Aorta (tissue), 5 donors: ENCODE measurements at regions not wholly inside any gene's neighbourhood (a gene's known extent, or its start where the extent isn't known, plus 50 kb on each side); places are given as distances from the start of the nearest gene placed in this dataset.

Experiments
- ATAC-seq: fragments of 200-7000 bp; cut with Tn5 transposase; one replicate; pipeline ENCODE4 v1.9.1; 2022; ENCODE audit warnings: moderate library complexity; ENCODE audit not compliant: low FRiP score
- DNase-seq, 2 donors: peaks; one replicate each; pipeline ENCODE4 v3.0.0-alpha.2; 2020
- H3K27ac ChIP-seq, 2 donors: one replicate each; pipeline ENCODE4 v1.5.1; 2013; ENCODE audit warnings: low read length in 2 of 2, mild to moderate bottlenecking in 2 of 2, moderate library complexity in 2 of 2, control low read depth in 1 of 2, inconsistent platforms in 1 of 2, low read depth in 1 of 2
- H3K27me3 ChIP-seq, 2 donors: one replicate each; pipeline ENCODE4 v1.6.1; 2013; ENCODE audit warnings: control low read depth in 1 of 2, low read length in 1 of 2, mild to moderate bottlenecking in 1 of 2, moderate library complexity in 1 of 2; ENCODE audit not compliant: insufficient read depth in 2 of 2, control insufficient read depth in 1 of 2
- H3K36me3 ChIP-seq, 2 donors: one replicate each; pipeline ENCODE4 v1.6.1; 2013; ENCODE audit warnings: control low read depth in 1 of 2, low read length in 1 of 2, mild to moderate bottlenecking in 1 of 2; ENCODE audit not compliant: insufficient read depth in 2 of 2, control insufficient read depth in 1 of 2
- H3K4me1 ChIP-seq, 2 donors: one replicate each; pipeline ENCODE4 v1.6.1; 2013; ENCODE audit warnings: low read length in 2 of 2, control low read depth in 1 of 2, mild to moderate bottlenecking in 1 of 2, moderate library complexity in 1 of 2; ENCODE audit not compliant: insufficient read depth in 2 of 2, control insufficient read depth in 1 of 2
- H3K4me3 ChIP-seq, 2 donors: one replicate each; pipeline ENCODE4 v1.5.1; 2013; ENCODE audit warnings: low read length in 2 of 2, control low read depth in 1 of 2, mild to moderate bottlenecking in 1 of 2
- H3K9me3 ChIP-seq: one replicate; pipeline ENCODE4 v1.6.1; 2013; ENCODE audit warnings: mild to moderate bottlenecking, low read length; ENCODE audit not compliant: control insufficient read depth
- WGBS, 2 donors: extraction: QIAGEN DNeasy Blood & Tissue Kit; methylation state at CpG; one replicate each; pipeline ENCODE4 v1.1.7; 2013; 5-methylcytosine and 5-hydroxymethylcytosine counted together
- intact Hi-C, 2 donors: fragments of 100-400 bp; cut with DNase I; formaldehyde crosslinking; loops; one replicate each; pipeline versions ENCODE4 v1.14.2 to v1.15.0; 2022
- donor health status: healthy with polysubstance abuse.
- donor health status: Bipolar disorder and iron deficiency.
- donor health status: DM: no; HTN: no; CAD: no.
- donor health status: DM: no; HTN: no; CAD: no.
- donor health status: DM: yes; HTN: yes; CAD: no.

DNA sequence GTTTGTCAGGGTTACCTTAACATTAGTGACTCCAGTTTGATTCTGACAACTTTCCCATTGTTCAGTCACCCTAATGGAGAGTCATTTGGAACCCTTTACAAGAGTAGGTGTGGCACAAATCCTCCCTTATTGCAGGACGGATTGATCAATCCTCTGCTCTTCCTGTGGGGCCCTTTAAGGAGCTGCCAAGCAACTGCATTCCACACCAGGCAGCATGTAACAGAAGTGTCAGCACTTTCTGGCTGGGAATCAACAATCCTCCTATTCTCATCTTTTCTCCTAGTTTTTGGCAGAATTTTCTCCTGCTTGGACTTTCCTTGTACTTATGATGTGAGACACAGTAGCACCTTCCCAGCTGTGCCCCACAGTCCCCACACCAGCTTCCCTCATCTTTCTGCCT lies 177.8 kb downstream of the ST6GAL2 start:
- ATAC-seq (no peak), DNase-seq (no peak)
- Histone ChIP-seq H3K4me1 (no peaks in the 10 kb centered on the region), H3K36me3 (peaks cover 0 to 2% of the 10 kb centered on the region in 2 donors), H3K9me3 (peaks cover 4% of the 10 kb centered on the region), H3K27me3 (no peaks in the 10 kb centered on the region), H3K4me3 (no peak overlapping the region), H3K27ac (no peak overlapping the region)
- 10 to 24% methylated on average over 1 of the region's 1 CpG for WGBS, 2 donors
- intact Hi-C loops: no loop called here

DNA sequence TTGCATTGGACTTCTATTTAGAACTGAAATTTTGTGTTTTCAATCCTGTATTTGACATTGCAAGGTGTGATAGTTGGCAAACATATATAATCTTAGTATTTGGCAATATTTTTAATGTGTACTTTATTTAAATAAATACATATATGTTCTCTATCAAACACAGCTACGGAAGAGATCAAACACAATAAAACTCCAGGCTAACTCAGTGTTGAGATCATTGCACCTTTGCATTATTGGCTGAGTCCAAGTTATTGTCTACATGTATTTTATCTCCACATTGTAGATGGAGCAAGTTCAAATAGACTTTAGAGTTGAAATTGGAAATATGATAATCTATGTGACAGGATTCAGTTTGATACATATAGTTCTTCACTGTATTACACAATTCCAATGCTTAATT lies 176.7 kb downstream of the ST6GAL2 start:
- H3K9me3 ChIP-seq: peaks cover 4% of the 10 kb centered on the region
- H3K36me3 ChIP-seq: peaks cover 0 to 2% of the 10 kb centered on the region in 2 donors
- DNase-seq (no peak), ATAC-seq (no peak)
- intact Hi-C loops: no loop called here
- no peak overlapping the region for H3K4me3 ChIP-seq
- H3K27me3 ChIP-seq: no peaks in the 10 kb centered on the region
- H3K4me1 ChIP-seq: no peaks in the 10 kb centered on the region
- 96 to 97% methylated on average over 1 of the region's 1 CpG for WGBS, 2 donors
- H3K27ac ChIP-seq: no peak overlapping the region

DNA sequence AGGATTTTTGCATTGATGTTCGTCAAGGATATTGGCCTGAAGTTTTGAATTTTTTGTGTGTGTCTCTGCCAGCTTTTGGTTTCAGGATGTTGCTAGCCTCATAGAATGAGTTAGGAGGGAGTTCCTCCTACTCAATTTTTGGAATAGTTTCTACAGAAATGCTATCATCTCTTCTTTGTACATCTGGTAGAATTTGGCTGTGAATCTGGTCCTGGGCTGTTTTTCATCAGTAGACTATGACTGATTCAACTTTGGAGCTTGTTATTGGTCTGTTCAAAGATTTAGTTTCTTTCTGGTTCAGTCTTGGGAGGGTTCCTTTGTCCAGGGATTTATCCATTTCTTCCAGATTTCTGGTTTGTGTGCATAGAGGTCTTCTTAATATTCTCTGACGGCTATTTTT lies 166.7 kb downstream of the ST6GAL2 start:
- Histone ChIP-seq H3K9me3 (peaks cover 2% of the 10 kb centered on the region), H3K4me3 (no peak overlapping the region), H3K4me1 (no peaks in the 10 kb centered on the region), H3K27me3 (no peaks in the 10 kb centered on the region), H3K36me3 (no peaks in the 10 kb centered on the region), H3K27ac (no peak overlapping the region)
- 77 to 84% methylated on average over 2 of the region's 2 CpGs for WGBS, 2 donors
- ATAC-seq: no peak
- intact Hi-C loops: no loop called here
- no peak for DNase-seq

DNA sequence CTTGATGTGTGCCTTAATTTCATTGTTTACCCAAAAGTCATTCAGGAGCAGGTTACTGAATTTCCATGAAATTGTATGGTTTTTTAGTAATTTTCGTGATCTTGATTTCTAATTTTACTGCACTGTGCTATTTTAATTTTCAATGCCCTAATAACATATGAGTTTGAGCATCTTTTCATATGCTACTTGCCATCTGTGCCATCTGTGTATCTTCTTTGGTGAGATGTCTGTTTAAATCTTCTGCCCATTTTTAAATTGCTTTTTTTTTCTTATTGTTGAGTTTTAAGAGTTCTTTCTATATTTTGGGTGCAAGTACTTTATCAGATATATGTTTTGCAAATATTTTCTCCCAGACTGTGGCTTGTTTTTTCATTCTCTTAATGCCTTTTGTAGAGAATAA lies 165.9 kb downstream of the ST6GAL2 start:
- ATAC-seq: no peak
- WGBS, 2 donors: 94% methylated on average over 1 of the region's 1 CpG
- intact Hi-C loops: no loop called here

DNA sequence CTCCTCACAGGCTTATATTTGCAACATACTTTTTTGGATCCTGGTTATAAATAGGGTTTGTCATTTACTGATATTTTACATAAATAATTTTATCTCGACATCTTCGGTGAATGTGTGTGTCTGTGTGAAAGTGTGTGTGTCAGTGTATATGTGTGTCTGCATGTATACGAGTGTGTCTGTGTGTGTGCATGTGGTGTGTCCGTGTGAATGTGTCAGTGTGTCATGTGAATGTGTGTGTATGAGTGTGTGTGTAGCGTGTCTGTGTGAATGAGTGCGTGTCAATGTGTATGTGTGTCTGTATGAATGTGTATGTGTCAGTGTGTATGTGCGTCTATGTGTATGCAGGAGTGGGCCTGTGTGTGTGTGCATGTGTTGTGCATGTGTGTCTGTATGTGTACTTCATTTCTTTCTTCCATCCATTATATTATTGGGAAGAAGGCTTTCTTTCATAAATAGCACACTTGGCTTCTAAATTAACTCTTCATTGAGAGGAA lies 161.6 kb downstream of the ST6GAL2 start:
- Histone ChIP-seq H3K4me1 (no peaks in the 10 kb centered on the region), H3K27ac (no peak overlapping the region), H3K9me3 (peaks cover 1% of the 10 kb centered on the region), H3K36me3 (no peaks in the 10 kb centered on the region), H3K27me3 (no peaks in the 10 kb centered on the region), H3K4me3 (no peak overlapping the region)
- 64 to 70% methylated on average over 7 of the region's 7 CpGs for WGBS, 2 donors
- no peak for ATAC-seq
- intact Hi-C loops: no loop called here
- no peak for DNase-seq

More for the DNA sequence above, 165.9 kb downstream of the ST6GAL2 start:
- Histone ChIP-seq H3K27me3 (no peaks in the 10 kb centered on the region), H3K9me3 (peaks cover 3% of the 10 kb centered on the region), H3K27ac (no peak overlapping the region), H3K36me3 (no peaks in the 10 kb centered on the region), H3K4me1 (no peaks in the 10 kb centered on the region), H3K4me3 (no peak overlapping the region)
- DNase-seq: no peak

DNA sequence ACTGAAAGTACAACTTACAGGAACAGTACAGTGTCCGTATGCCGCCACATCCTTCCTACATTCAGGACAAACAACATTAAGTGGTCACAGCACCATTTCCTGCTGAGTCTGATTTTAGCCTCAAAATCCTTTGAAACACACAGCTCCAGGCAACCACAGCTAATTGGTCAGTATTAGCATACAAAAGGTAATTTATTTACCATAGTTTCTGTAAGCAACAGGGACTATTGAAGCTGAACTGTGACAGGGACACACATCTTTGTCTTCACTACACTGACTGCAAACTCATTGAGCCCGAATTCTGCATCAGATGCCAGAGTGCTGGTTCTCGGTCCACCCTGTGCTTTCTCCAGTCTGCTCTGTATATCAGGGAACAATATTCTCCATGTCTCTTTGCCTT lies 151.8 kb downstream of the ST6GAL2 start:
- no peaks in the 10 kb centered on the region for H3K36me3 ChIP-seq
- no peak overlapping the region for H3K27ac ChIP-seq
- no peak overlapping the region for H3K4me3 ChIP-seq
- no peak for ATAC-seq
- H3K27me3 ChIP-seq: peaks cover 0 to 2% of the 10 kb centered on the region in 2 donors
- no peak for DNase-seq
- intact Hi-C loops: no loop called here
- peaks cover 3% of the 10 kb centered on the region for H3K9me3 ChIP-seq
- H3K4me1 ChIP-seq: no peaks in the 10 kb centered on the region
- whole genome bisulfite sequencing, 2 donors: 94 to 96% methylated on average over 4 of the region's 4 CpGs

DNA sequence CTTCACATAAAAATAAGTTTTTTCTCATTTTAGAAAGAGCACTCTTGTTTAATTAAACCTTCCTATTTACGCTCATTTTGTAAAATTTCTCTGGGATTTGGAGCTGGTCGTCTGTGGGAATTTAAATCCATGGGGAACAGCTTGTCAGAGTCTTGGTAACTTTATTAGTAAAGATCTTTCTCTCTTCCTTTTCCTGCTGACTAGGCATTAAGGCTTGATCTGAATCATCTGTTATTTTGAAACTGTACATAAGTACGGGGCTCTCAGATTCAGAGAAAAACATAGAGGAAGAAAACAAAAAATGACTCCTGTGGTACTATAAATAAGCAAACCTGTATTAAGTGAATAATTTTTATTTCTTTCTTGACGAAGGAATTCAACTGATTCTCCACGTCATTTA lies 150.2 kb downstream of the ST6GAL2 start:
- WGBS, 2 donors: 87 to 89% methylated on average over 5 of the region's 5 CpGs
- no peak for DNase-seq
- intact Hi-C loops: no loop called here
- no peak overlapping the region for H3K27ac ChIP-seq
- H3K36me3 ChIP-seq: no peaks in the 10 kb centered on the region
- peaks cover 3% of the 10 kb centered on the region for H3K9me3 ChIP-seq
- no peaks in the 10 kb centered on the region for H3K4me1 ChIP-seq
- H3K4me3 ChIP-seq: no peak overlapping the region
- ATAC-seq: no peak
- H3K27me3 ChIP-seq: peaks cover 0 to 2% of the 10 kb centered on the region in 2 donors

DNA sequence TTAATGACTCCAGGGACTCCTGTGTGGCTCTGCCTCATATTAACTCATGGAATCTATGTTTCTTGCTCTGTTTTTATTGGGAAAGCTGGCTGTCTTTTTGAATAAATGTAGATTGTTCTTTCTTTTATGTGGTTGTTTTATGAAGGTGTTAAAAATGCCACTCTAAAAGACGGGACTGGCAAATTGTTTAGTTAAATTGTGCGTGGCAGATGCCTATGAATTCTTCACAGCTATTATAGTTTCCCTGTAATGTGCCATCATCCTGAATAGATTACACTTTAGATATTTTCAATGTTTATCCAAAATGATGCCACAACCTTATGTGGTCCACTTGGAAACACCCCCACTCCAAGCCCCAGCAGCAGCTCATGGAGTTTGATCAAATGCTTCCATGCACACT lies 149.7 kb downstream of the ST6GAL2 start:
- no peak overlapping the region for H3K27ac ChIP-seq
- no peaks in the 10 kb centered on the region for H3K36me3 ChIP-seq
- ATAC-seq (no peak), DNase-seq (no peak)
- peaks cover 3% of the 10 kb centered on the region for H3K9me3 ChIP-seq
- WGBS, 2 donors: 77 to 91% methylated on average over 2 of the region's 2 CpGs
- intact Hi-C loops: no loop called here
- H3K4me1 ChIP-seq: no peaks in the 10 kb centered on the region
- no peak overlapping the region for H3K4me3 ChIP-seq
- H3K27me3 ChIP-seq: peaks cover 0 to 2% of the 10 kb centered on the region in 2 donors

DNA sequence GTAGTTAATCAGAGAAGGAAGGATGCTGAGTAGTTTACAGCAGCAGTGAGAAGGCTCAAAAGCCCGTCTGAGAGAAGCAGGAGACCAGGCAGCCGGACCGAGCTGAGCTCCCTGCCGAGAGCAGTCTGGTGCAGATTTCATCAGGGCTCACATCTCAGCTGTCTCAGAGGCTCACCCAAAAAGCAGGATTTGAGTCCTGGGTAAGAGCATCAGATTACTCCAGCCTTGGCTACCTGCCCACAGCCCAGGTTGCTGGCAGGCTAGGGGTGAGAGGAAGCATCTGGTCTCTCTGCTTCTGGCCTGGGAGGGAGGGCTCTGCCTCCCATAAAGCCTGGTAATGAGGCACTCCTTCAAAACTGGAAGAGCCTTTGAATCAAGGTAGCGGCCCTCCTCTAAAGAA lies 140.5 kb downstream of the ST6GAL2 start:
- no peak overlapping the region for H3K27ac ChIP-seq
- no peaks in the 10 kb centered on the region for H3K4me1 ChIP-seq
- ATAC-seq (no peak), DNase-seq (no peak)
- no peaks in the 10 kb centered on the region for H3K9me3 ChIP-seq
- H3K36me3 ChIP-seq: no peaks in the 10 kb centered on the region
- H3K27me3 ChIP-seq: no peaks in the 10 kb centered on the region
- 50 to 58% methylated on average over 5 of the region's 5 CpGs for WGBS, 2 donors
- H3K4me3 ChIP-seq: no peak overlapping the region
- intact Hi-C loops: no loop called here
